Left ventricle myocardium inferior (tissue), 1 donor: ENCODE measurements at regions not wholly inside any gene's neighbourhood (a gene's known extent, or its start where the extent isn't known, plus 50 kb on each side); places are given as distances from the start of the nearest gene placed in this dataset.
"Not testable (repeated sequence)": the region's sequence is repeated elsewhere in the genome, so short reads cannot be mapped to it uniquely, and the experiment has no call there.

Source experiments
- DNase-seq: peaks from one replicate; pipeline ENCODE4 v3.0.0-alpha.2; 2020
- H3K27ac ChIP-seq: fragments of 200-600 bp; replicated peaks from 2 replicates; pipeline ENCODE4 v1.8.0; 2021
- H3K27me3 ChIP-seq: fragments of 200-600 bp; 2 replicates; pipeline ENCODE4 v1.8.0; 2021; ENCODE audit warnings: low read depth
- H3K36me3 ChIP-seq: fragments of 200-600 bp; 2 replicates; pipeline ENCODE4 v1.8.0; 2021
- H3K4me1 ChIP-seq: fragments of 200-600 bp; 2 replicates; pipeline ENCODE4 v1.8.0; 2021
- H3K4me3 ChIP-seq: fragments of 200-600 bp; 2 replicates; pipeline ENCODE4 v1.8.0; 2021; ENCODE audit warnings: mild to moderate bottlenecking, moderate library complexity
- H3K9me3 ChIP-seq: fragments of 200-600 bp; replicated peaks from 2 replicates; pipeline ENCODE4 v1.8.0; 2021
- intact Hi-C: fragments of 100-400 bp; cut with micrococcal nuclease; formaldehyde crosslinking; loops from one replicate; pipeline ENCODE4 v1.11.0; 2022
- TF ChIP-seq, protein P1 (sequence below): fragments of 200-600 bp; IDR thresholded peaks from 2 replicates; pipeline ENCODE4 v1.8.0; 2021; ENCODE audit warnings: antibody characterized with exemption, mild to moderate bottlenecking, borderline replicate concordance
- donor health status: DM: no; HTN: yes; CAD: no; lungs with severe emphysema.

GRCh38 chrX:138889149-138889548 is 177.6 kb upstream of the FGF13 start:
- Histone ChIP-seq H3K27ac (no peak overlapping the region), H3K36me3 (no peaks in the 10 kb centered on the region), H3K27me3 (no peaks in the 10 kb centered on the region), H3K4me1 (no peaks in the 10 kb centered on the region), H3K9me3 (no peaks in the 10 kb centered on the region), H3K4me3 (no peak overlapping the region)
- intact Hi-C loops: no loop called here
- TF ChIP-seq, protein P1, sequence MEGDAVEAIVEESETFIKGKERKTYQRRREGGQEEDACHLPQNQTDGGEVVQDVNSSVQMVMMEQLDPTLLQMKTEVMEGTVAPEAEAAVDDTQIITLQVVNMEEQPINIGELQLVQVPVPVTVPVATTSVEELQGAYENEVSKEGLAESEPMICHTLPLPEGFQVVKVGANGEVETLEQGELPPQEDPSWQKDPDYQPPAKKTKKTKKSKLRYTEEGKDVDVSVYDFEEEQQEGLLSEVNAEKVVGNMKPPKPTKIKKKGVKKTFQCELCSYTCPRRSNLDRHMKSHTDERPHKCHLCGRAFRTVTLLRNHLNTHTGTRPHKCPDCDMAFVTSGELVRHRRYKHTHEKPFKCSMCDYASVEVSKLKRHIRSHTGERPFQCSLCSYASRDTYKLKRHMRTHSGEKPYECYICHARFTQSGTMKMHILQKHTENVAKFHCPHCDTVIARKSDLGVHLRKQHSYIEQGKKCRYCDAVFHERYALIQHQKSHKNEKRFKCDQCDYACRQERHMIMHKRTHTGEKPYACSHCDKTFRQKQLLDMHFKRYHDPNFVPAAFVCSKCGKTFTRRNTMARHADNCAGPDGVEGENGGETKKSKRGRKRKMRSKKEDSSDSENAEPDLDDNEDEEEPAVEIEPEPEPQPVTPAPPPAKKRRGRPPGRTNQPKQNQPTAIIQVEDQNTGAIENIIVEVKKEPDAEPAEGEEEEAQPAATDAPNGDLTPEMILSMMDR: no peak
- no peak for DNase-seq

DNA sequence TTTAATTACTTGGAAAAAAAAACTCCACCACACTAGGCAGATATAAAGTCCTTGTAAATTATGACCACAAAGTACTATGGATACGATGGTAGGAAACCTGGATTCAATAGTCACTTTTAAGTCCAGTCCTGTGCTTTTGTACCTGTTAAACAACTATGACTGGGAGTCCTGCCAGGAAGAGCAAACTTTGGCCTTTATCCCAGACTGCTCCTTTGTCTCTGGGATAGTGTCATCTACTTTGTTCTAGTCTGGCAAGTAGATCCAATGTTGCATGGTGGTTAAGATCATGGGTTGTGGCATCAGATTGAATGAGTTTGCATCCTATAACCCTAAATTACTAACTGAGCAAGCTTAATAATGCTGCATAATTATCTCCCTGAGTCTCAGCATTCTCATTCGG is 175.3 kb upstream of the FGF13 start:
- TF ChIP-seq, protein P1: no peak
- Histone ChIP-seq H3K27ac (no peak overlapping the region), H3K36me3 (no peaks in the 10 kb centered on the region), H3K9me3 (no peaks in the 10 kb centered on the region), H3K27me3 (no peaks in the 10 kb centered on the region), H3K4me3 (no peak overlapping the region), H3K4me1 (no peaks in the 10 kb centered on the region)
- intact Hi-C loops: no loop called here
- DNase-seq: no peak

- no peaks in the 10 kb centered on the region for H3K27me3 ChIP-seq
- no peaks in the 10 kb centered on the region for H3K4me1 ChIP-seq
- H3K9me3 ChIP-seq: peaks cover 3% of the 10 kb centered on the region
- intact Hi-C loops: no loop called here
- H3K36me3 ChIP-seq: no peaks in the 10 kb centered on the region
- H3K27ac ChIP-seq: no peak overlapping the region
- TF ChIP-seq, protein P1: no peak
- DNase-seq: no peak
- H3K4me3 ChIP-seq: no peak overlapping the region
Measured at GRCh38 chrX:138885886-138886285, 174.4 kb upstream of the FGF13 start.

GRCh38 chrX:138880293-138880692 is 168.8 kb upstream of the FGF13 start:
- H3K27me3 ChIP-seq, H3K4me3 ChIP-seq, DNase-seq, H3K27ac ChIP-seq, H3K4me1 ChIP-seq, H3K9me3 ChIP-seq, H3K36me3 ChIP-seq, intact Hi-C loops: not testable (repeated sequence)

- H3K27ac ChIP-seq: no peak overlapping the region
- H3K36me3 ChIP-seq: no peaks in the 10 kb centered on the region
- intact Hi-C loops: no loop called here
- no peak for DNase-seq
- H3K9me3 ChIP-seq: peaks cover 6% of the 10 kb centered on the region
- H3K4me1 ChIP-seq: no peaks in the 10 kb centered on the region
- TF ChIP-seq, protein P1: no peak
- no peaks in the 10 kb centered on the region for H3K27me3 ChIP-seq
- no peak overlapping the region for H3K4me3 ChIP-seq
Measured at GRCh38 chrX:138877746-138878145, 166.2 kb upstream of the FGF13 start.

DNA sequence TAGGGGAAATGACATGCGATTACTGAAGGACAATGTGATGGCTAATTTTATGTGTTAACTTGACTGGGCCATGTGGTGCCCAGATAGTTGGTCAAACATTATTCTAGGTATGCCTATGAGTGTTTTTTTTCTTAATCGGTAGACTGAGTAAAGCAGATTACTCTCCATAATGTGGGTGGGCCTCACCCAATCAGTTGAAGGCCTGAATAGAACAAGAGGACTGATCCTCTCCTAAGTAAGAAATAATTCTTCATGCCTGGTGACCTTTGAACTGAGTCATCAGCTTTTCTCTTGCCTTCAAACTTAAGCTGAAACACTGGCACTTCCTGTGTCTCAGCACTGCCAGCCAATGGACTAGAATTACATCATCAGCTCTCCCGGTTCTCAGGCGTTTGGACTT is 164.0 kb upstream of the FGF13 start:
- Histone ChIP-seq H3K27me3 (no peaks in the 10 kb centered on the region), H3K36me3 (no peaks in the 10 kb centered on the region), H3K4me1 (no peaks in the 10 kb centered on the region), H3K4me3 (no peak overlapping the region), H3K9me3 (peaks cover 3% of the 10 kb centered on the region), H3K27ac (no peak overlapping the region)
- TF ChIP-seq, protein P1: no peak
- no peak for DNase-seq
- intact Hi-C loops: no loop called here
